HepG2 (cell line): ENCODE measurements at regions not wholly inside any gene's neighbourhood (a gene's known extent, or its start where the extent isn't known, plus 50 kb on each side); places are given as distances from the start of the nearest gene placed in this dataset.

Experiments
- ATAC-seq: fragments of 200-7000 bp; cut with Tn5 transposase; 3 replicates; pipeline ENCODE4 v1.9.1; 2020; ENCODE audit warnings: mild to moderate bottlenecking, moderate library complexity
- BruUV-seq: library from RNA; stranded (reverse); fragments of 400-500 nt; replicated peaks from 2 replicates; lab custom pipeline; 2021; lab: Mats Ljungman, UMichigan
- CTCF ChIA-PET: fragments of 300-600 bp; formaldehyde crosslinking; extraction: SDS; loops from one replicate; lab custom pipeline; 2021; ENCODE audit warnings: low total read pairs, inconsistent platforms, low intra/inter-chr PET ratio; lab: Yijun Ruan, JAX
- POLR2A ChIA-PET: fragments of 350-600 bp; sonication (Branson Sonifier 250); formaldehyde crosslinking; loops from one replicate; lab custom pipeline; 2020; ENCODE audit warnings: antibody characterized with exemption, inconsistent platforms; lab: Yijun Ruan, JAX
- DNase-seq: peaks from one replicate; pipeline ENCODE4 v3.0.0-alpha.2; 2015; ENCODE audit warnings: low spot score
- FAIRE-seq: peaks from 3 replicates; lab custom pipeline; 2011; peaks lifted over from hg19 to GRCh38; lab: Jason Lieb, UNC
- H2AFZ ChIP-seq: one replicate; pipeline ENCODE4 v1.6.1; 2011; ENCODE audit warnings: low read length, inconsistent platforms
- H3K27ac ChIP-seq: fragments of 300-600 bp; 3 replicates; pipeline ENCODE4 v1.8.0; 2011; ENCODE audit warnings: mixed run types, mild to moderate bottlenecking, mixed read lengths, low read length, inconsistent platforms; ENCODE audit not compliant: insufficient read depth; ENCODE audit errors: extremely low read length
- H3K27me3 ChIP-seq, 2 experiments: fragments of 200-600 bp in 1 of 2; 2 replicates in 1 of 2; 3 replicates in 1 of 2; pipeline versions ENCODE4 v1.6.0 to v1.8.0; 2011; ENCODE audit warnings: low read length in 2 of 2, mild to moderate bottlenecking in 2 of 2, moderate library complexity in 2 of 2, inconsistent platforms in 1 of 2; ENCODE audit not compliant: insufficient read depth in 2 of 2, control insufficient read depth in 1 of 2
- H3K36me3 ChIP-seq, 2 experiments: fragments of 200-600 bp in 1 of 2; replicated peaks in 1 of 2; 2 replicates in 1 of 2; 3 replicates in 1 of 2; pipeline versions ENCODE4 v1.5.1 to v1.8.0; 2011; ENCODE audit warnings: low read length in 2 of 2, inconsistent platforms in 1 of 2; ENCODE audit not compliant: insufficient read depth in 2 of 2, control insufficient read depth in 1 of 2
- H3K4me1 ChIP-seq: 2 replicates; pipeline ENCODE4 v1.5.1; 2012; ENCODE audit warnings: low read length, inconsistent platforms; ENCODE audit not compliant: insufficient read depth
- H3K4me2 ChIP-seq: 2 replicates; pipeline ENCODE4 v1.6.0; 2011; ENCODE audit warnings: low read depth, low read length, inconsistent platforms
- H3K4me3 ChIP-seq, 3 experiments: fragments of 200-600 bp in 1 of 3; sonication (generic), shearing (Covaris generic) in 1 of 3; replicated peaks in 1 of 3; 2 replicates each; pipeline ENCODE4 v1.5.1; 2011 to 2016; ENCODE audit warnings: low read length in 3 of 3, inconsistent platforms in 2 of 3, low read depth in 2 of 3, mild to moderate bottlenecking in 2 of 3, control low read depth in 1 of 3, mixed read lengths in 1 of 3; ENCODE audit not compliant: insufficient read depth in 1 of 3
- H3K79me2 ChIP-seq: one replicate; pipeline ENCODE4 v1.6.1; 2011; ENCODE audit warnings: low read length, inconsistent platforms; ENCODE audit not compliant: insufficient read depth
- H3K9ac ChIP-seq: 2 replicates; pipeline ENCODE4 v1.6.0; 2011; ENCODE audit warnings: mild to moderate bottlenecking, low read depth, low read length, inconsistent platforms; ENCODE audit not compliant: insufficient read depth
- H3K9me3 ChIP-seq: 2 replicates; pipeline ENCODE4 v1.5.1; 2012; ENCODE audit warnings: mild to moderate bottlenecking, low read length
- H4K20me1 ChIP-seq: 2 replicates; pipeline ENCODE4 v1.6.0; 2011; ENCODE audit warnings: inconsistent platforms, mild to moderate bottlenecking, low read length, moderate library complexity; ENCODE audit not compliant: insufficient read depth
- DR1 ChIP-seq: sonication (generic); formaldehyde crosslinking; IDR thresholded peaks from 2 replicates; pipeline ENCODE4 v1.8.0; 2021; ENCODE audit warnings: mild to moderate bottlenecking, missing genetic modification reagents, inconsistent platforms
- KLF6 ChIP-seq: IDR thresholded peaks from 2 replicates; pipeline ENCODE4 v1.8.0; 2016; ENCODE audit warnings: missing biosample characterization, missing genetic modification reagents
- KMT2B ChIP-seq: IDR thresholded peaks from 2 replicates; pipeline ENCODE4 v1.6.1; 2016; ENCODE audit warnings: missing genetic modification reagents, missing compliant biosample characterization
- NR2C2 ChIP-seq: sonication (generic); formaldehyde crosslinking; IDR thresholded peaks from 2 replicates; pipeline ENCODE4 v1.4.0; 2020; ENCODE audit warnings: missing genetic modification reagents, mild to moderate bottlenecking, moderate library complexity, borderline replicate concordance
- PAF1 ChIP-seq: IDR thresholded peaks from 2 replicates; pipeline ENCODE4 v1.6.1; 2016; ENCODE audit warnings: missing genetic modification reagents, missing compliant biosample characterization
- SOX13 ChIP-seq, 3 experiments: fragments of 450-650 bp in 1 of 3; sonication (generic) in 1 of 3; formaldehyde crosslinking in 1 of 3; IDR thresholded peaks in 2 of 3; conservative IDR thresholded peaks in 1 of 3; 2 replicates each; pipeline versions ENCODE4 v1.5.0 to v1.6.1; 2016 to 2020; ENCODE audit warnings: antibody characterized with exemption in 1 of 3, mild to moderate bottlenecking in 1 of 3, missing compliant biosample characterization in 1 of 3, missing genetic modification reagents in 1 of 3, moderate library complexity in 1 of 3
- ZNF317 ChIP-seq: sonication (generic); formaldehyde crosslinking; IDR thresholded peaks from 2 replicates; pipeline ENCODE4 v1.5.0; 2020; ENCODE audit warnings: mild to moderate bottlenecking, missing genetic modification reagents
- ZNF577 ChIP-seq: sonication (generic); formaldehyde crosslinking; IDR thresholded peaks from 2 replicates; pipeline ENCODE4 v1.4.0; 2020; ENCODE audit warnings: mild to moderate bottlenecking, low read depth, missing genetic modification reagents, borderline replicate concordance
- WGBS: methylation state at CpG from one replicate; pipeline ENCODE4 v1.1.6; 2017; ENCODE audit warnings: low lambda C conversion rate; 5-methylcytosine and 5-hydroxymethylcytosine counted together
- in situ Hi-C: cut with HindIII; loops from 2 replicates; pipeline ENCODE4 v1.10.0; 2017; ENCODE audit warnings: low pct_unique_long_range_greater_than_20kb; ENCODE audit not compliant: extremely low pct_ligation_motif_present
- intact Hi-C: fragments of 100-400 bp; cut with micrococcal nuclease; formaldehyde crosslinking; loops from one replicate; pipeline ENCODE4 v1.10.0; 2022; ENCODE audit not compliant: unreplicated experiment

GRCh38 chr2:240269886-240270285 is 129.4 kb upstream of the OTOS start:
- DNase-seq (no peak), ATAC-seq (no peak), FAIRE-seq (no peak)
- peaks cover 1 to 3% of the 10 kb centered on the region in 2 experiments; a peak in 2 of 5 replicates for H3K27me3 ChIP-seq
- H3K9ac ChIP-seq, result no peak overlapping the region
- in situ Hi-C loops (no loop called here), intact Hi-C loops (no loop called here)
- TF ChIP-seq NR2C2 (CRISPR knock-in tag) (no peak), PAF1 (no peak), DR1 (no peak)
- BruUV-seq, result no TSS peak
- no peaks in the 10 kb centered on the region for H3K36me3 ChIP-seq
- 67% methylated on average over 1 of the region's 1 CpG for WGBS
- H3K79me2 ChIP-seq, result no peaks in the 10 kb centered on the region
- no peak overlapping the region for H3K4me2 ChIP-seq
- no peaks in the 10 kb centered on the region for H3K4me1 ChIP-seq
- CTCF ChIA-PET, result no interaction called here
- no peaks in the 10 kb centered on the region for H4K20me1 ChIP-seq
- H3K4me3 ChIP-seq, result no peak overlapping the region
- POLR2A ChIA-PET, result interaction anchor here (0.6 to 1.2 kb wide), 2 partner anchors 18 to 35 kb away, joined by 3 read pairs; no protein-coding TSS in a partner anchor
- no peak overlapping the region for H2AFZ ChIP-seq
- H3K9me3 ChIP-seq, result peaks cover 16% of the 10 kb centered on the region
- no peak overlapping the region for H3K27ac ChIP-seq

DNA sequence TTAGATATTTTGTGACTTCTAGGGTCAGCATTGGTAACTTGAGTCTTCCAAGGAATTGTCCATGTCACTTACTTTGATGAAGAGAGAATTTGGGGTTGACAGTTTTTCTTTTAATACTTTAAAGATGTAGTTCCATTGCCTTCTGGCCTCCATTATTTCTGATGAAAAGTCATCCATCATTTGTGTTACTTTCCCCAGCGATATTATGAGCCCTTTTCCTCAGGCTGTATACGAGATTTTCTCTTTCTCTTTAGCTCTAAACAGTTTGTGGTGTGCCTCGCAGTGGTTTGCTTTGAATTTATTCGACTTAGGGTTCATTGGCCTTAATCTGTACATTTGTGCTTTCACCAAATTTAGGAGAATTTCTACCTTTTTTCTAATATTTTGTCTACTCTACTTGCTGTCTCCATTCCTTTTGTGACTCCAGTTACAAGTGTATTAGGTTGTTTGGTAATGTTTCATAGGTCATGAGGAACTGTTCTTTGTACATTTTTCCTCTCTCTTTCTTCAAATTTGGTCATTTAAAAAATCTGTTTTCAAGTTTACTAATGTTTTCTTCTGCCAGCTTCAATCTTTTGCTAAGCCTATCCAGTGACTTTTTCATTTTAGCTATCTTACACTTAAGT is 131.4 kb upstream of the OTOS start:
- no peaks in the 10 kb centered on the region for H4K20me1 ChIP-seq
- no peak overlapping the region for H3K4me3 ChIP-seq
- POLR2A ChIA-PET, result no interaction called here
- H3K27me3 ChIP-seq, result peaks cover 1 to 5% of the 10 kb centered on the region in 2 experiments; a peak in 3 of 5 replicates
- no TSS peak for BruUV-seq
- H3K36me3 ChIP-seq, result no peaks in the 10 kb centered on the region
- CTCF ChIA-PET, result no interaction called here
- H3K4me1 ChIP-seq, result no peaks in the 10 kb centered on the region
- no peak overlapping the region for H2AFZ ChIP-seq
- DNase-seq (no peak), ATAC-seq (no peak), FAIRE-seq (peak; percentile 52)
- 24% methylated on average over 4 of the region's 4 CpGs for WGBS
- in situ Hi-C loops, result no loop called here
- no peak overlapping the region for H3K9ac ChIP-seq
- H3K27ac ChIP-seq, result no peak overlapping the region
- no peak for TF ChIP-seq SOX13 (IDR thresholded peaks at IDR 0.05)
- no peak for TF ChIP-seq SOX13 (CRISPR knock-in tag; conservative IDR thresholded peaks at IDR 0.05 in 1 of 2, IDR thresholded peaks at IDR 0.05 in 1 of 2)
- no peak for TF ChIP-seq KMT2B (CRISPR knock-in tag)
- no peak for TF ChIP-seq KLF6 (CRISPR knock-in tag)
- TF ChIP-seq ZNF317 (CRISPR knock-in tag), result peak; percentile 99
- TF ChIP-seq ZNF577, result no peak
- intact Hi-C loops, result no loop called here
- peaks cover 16% of the 10 kb centered on the region for H3K9me3 ChIP-seq
- H3K79me2 ChIP-seq, result no peaks in the 10 kb centered on the region
- no peak overlapping the region for H3K4me2 ChIP-seq
